HG02763 (cell line): ENCODE measurements at regions not wholly inside any gene's neighbourhood (a gene's known extent, or its start where the extent isn't known, plus 50 kb on each side); places are given as distances from the start of the nearest gene placed in this dataset.
"Not testable (repeated sequence)": the region's sequence is repeated elsewhere in the genome, so short reads cannot be mapped to it uniquely, and the experiment has no call there.

Experiments used
- ATAC-seq: cut with Tn5 transposase; IDR thresholded peaks from one replicate; pipeline ENCODE4 v1.9.1; 2021; ENCODE audit warnings: mild to moderate bottlenecking, moderate library complexity; ENCODE audit not compliant: unreplicated experiment

DNA sequence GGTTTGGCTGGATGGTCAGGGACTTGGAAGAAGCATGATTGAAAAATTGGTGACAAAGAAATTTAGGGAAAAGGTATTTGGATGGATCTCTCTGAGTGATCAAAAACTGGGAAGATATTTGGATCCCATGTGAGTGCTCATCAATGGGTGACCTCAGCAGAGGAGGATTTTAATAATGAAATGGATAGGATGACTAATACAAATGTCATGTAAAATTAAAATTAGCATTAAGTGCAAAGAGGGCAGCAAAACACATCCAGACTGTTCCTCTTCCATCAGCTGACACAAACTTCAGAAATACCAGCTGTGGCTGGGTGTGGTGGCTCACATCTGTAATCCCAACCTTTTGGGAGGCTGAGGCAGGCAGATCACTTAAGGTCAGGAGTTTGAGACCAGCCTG lies 151.7 kb downstream of the THBS2 start:
- ATAC-seq = no peak

- no peak for ATAC-seq
Observed at GRCh38 chr6:169101036-169101805, 152.4 kb downstream of the THBS2 start.

GRCh38 chr6:169099411-169100202 lies 154.0 kb downstream of the THBS2 start:
- ATAC-seq = no peak

GRCh38 chr6:169098651-169099050 lies 155.0 kb downstream of the THBS2 start:
- not testable (repeated sequence) for ATAC-seq

DNA sequence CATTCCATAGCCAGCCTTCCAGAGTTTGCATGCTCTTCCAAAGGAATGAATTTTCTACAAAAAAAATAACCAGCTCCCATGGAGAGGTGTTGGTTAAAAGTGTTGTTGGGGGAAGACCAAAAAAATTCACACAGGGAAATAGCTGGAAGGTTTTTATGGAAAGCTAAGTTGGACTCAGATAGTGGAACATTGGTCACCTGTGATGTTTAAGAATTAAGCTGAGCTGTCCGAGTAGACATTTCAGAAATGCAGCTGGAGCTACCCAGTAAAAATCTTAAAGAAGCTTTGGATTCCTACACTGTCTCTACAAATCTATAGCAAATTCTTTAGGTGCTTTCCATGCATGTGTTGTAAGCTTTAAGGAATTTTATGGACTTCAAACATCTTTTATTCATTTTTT lies 155.5 kb downstream of the THBS2 start:
- ATAC-seq = no peak

DNA sequence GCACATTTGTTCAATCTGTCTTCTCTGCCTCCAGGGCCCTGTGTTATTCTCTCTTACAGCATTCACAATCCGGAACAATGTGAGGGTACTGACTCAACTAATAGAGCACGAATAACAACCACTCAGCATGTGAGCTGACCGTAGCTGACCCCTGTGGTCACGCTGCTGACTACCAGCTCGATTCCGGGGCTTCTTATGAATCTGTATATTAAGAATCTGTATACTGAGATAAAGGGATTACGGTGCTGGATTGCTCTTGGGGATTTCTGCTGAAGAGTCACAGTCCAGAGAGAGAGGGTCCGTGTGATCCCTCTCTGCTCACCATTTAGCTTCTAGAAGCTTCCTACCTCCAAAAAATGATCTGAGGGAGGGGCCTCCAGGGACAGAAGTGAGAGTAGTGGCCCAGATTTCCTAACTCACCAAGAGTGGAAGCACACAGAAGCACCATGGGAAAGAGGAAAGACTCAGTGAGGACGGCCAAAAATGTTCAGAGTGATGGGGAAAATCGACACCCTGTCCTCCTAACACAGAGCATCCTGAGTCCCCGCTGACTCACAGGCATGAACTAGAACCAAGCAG lies 156.2 kb downstream of the THBS2 start:
- ATAC-seq = no peak

DNA sequence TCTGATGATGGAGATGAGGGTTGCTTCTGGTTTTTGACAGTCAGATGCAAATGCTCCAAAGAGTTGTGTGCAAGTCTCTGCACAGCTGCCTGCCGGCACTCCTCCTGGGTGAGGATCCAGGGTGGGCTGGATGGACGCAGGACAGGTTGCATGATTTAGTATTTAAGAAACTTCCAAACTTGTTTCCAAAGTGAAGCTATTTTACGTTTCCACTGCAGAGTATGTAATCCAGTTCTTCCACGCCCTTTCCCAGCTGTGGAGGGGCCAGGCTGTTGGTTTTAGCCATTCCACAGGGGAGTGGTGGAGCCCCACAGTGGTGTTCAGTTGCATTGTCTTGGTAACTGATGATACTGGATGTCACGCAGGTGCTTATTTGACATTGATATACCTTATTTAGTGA lies 157.3 kb downstream of the THBS2 start:
- no peak for ATAC-seq

DNA sequence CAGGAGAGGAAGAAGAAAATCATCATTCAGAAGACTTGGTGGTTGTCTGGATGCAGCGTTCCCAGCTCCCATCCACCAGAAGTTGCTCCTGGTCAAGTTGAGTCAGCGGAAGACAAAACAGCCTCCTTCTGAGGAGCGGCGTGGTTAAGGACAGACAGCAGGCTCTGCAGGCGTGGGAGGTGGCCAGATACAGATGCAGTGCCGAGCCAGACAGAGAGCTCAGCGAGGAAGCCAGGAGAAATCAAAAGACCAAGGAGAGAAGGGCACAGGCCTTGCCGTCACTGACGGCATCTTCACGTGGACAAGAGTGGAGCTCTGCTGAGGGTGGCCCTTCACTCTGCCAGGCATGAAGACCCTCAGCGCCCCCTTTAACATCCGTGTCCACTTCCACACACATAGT lies 158.5 kb downstream of the THBS2 start:
- no peak for ATAC-seq

GRCh38 chr6:169094552-169094950 lies 159.1 kb downstream of the THBS2 start:
- ATAC-seq = no peak

- ATAC-seq = no peak
Observed at GRCh38 chr6:169093770-169094551, 159.7 kb downstream of the THBS2 start.

DNA sequence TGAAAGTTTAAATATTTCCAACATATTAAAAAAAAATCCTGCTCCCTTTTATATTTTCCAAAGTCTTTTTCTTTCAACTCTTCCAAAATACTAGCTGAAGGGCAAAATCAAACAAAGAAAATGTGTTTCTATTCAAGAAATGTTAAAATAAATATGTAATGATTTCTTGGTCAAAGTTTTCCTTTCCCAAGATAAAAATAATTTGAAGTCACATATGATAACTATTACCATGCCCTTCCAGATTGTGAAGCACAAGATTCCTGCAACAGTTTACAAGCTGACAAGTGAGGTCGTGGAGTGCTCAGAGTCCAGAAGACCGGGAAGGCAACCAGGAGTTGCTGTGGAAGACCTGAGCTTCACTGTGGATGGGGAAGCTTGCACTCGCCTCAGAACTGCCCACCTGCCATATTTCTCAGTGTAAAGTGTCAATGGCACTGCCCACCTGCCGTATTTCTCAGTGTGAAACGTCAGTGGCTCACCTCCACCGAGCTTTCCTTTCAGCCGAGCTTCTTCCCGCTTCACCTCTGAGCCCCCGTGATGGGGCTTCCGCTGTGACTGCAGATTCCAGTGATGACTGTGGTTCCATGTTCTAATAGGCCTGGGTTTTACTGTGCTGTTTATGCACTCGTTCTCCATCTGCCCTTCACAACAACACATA lies 160.5 kb downstream of the THBS2 start:
- no peak for ATAC-seq

- ATAC-seq = peak; percentile 79
Observed at GRCh38 chr6:169092375-169092774, 161.3 kb downstream of the THBS2 start.

DNA sequence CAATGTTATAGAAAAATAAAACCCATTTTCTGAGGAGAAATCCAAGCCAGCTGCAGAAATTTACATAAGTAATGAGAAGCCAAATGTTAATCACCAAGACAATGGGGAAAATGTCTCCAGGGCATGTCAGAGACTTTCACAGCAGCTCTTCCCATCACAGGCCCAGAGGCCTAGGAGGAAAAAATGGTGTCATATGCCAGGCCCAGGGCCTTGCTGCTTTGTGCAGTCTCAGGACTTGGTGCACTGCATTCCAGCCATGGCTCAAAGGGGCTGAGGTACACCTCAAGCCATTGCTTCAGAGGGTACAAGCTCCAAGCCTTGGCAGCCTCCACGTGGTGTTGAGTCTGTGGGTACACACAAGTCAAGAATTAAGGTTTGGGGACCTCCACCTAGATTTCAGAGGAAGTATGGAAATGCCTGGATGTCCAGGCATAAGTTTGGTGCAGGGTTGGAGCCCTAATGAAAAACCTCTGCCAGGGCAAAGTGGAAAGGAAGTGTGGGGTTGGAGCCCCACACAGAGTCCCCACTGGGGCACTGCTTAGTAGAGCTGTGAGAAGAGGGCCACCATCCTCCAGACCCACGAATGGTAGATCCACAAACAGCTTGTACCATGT lies 163.0 kb downstream of the THBS2 start:
- not testable (repeated sequence) for ATAC-seq

- ATAC-seq = no peak
Observed at GRCh38 chr6:169088762-169089161, 164.9 kb downstream of the THBS2 start.

- ATAC-seq = no peak
Observed at GRCh38 chr6:169087443-169088041, 166.1 kb downstream of the THBS2 start.

- not testable (repeated sequence) for ATAC-seq
Observed at GRCh38 chr6:169086616-169087015, 167.0 kb downstream of the THBS2 start.

DNA sequence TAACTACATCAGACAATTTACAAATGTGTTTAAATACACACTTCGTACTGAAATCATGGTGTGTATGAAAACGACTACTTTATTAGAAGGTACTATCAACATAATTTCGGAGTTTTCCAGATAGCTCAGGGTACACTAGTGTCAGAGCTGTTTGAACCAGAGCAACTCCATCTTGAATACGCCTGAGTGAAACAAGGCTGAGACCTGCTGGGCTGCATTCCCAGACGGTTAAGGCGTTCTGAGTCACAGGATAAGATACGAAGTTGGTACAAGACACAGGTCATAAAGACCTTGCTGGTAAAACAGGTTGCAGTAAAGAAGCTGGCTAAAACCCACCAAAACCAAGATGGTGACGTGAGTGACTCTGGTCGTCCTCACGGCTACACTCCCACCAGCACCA lies 167.6 kb downstream of the THBS2 start:
- ATAC-seq = no peak

DNA sequence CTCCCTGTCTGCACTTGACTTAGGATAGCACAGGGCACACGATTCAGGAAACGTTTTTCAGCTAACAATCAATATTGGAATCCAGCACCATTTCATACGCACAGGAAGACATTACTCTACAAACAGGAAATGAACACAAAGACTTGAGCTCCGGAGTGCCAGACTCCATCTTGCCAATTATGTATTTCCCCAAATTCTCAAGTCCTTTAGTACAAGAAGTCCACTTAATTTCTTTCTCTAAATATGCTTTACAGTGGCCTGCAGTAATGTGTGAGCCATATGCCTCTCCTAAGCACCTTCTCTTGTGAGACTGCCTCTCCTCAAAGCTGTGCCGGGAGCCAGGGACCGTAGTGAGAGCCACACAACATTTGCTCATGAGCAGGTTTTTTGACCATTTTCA lies 168.2 kb downstream of the THBS2 start:
- ATAC-seq = no peak

DNA sequence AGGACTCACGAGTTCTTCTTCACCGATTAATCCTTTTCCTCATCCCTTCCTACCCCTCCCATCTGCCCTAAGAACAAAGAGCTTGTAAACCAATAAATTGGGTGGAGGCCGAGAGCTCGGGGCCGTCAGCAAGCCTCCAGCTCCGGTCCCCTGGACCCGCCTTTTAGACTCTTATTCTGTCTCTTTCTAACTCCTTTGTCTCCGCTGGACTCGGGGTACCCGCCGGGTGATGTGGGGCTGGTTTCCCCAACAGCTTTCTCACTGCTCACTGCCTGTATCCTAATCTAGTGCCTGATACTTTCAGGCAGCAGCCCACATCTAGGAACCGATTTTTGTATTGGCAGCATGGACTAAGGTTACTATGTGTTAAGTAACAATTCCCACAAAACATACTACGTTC lies 169.1 kb downstream of the THBS2 start:
- ATAC-seq = not testable (repeated sequence)

GRCh38 chr6:169084067-169084466 lies 169.6 kb downstream of the THBS2 start:
- ATAC-seq = no peak
